ENCODE measurements at regions not wholly inside any gene's neighbourhood (a gene's known extent, or its start where the extent isn't known, plus 50 kb on each side); places are given as distances from the start of the nearest gene placed in this dataset.

DNA sequence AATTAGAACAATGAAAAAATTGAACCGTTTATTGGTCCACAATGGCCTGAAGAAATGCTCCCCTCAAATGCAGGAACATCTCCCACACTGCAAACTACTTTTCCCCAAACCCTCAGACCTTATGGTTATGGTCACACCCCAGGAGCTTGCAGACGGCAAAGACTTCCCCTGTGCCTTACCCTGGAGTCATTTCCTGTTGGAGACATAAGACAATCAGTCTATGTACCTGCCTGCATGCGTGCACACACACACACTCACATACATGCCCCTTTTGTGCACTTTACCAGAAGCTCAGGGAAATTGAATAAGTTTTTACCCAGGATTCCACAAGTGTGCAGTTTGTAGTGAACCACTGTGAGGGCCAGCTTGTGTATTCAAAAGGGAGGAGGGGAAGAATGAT is 281.9 kb upstream of the CELF4 start (continued):
- TF ChIP-seq CHD1 (IDR thresholded peaks at IDR 0.05; ENCODE audit: low read depth, low read length): no peak
- no peak for TF ChIP-seq YY1 (IDR thresholded peaks at IDR 0.05; ENCODE audit: low read depth, low read length)
- no peak for TF ChIP-seq EZH2 (IDR thresholded peaks at IDR 0.05; ENCODE audit: low read depth, low read length, severe bottlenecking)
- TF ChIP-seq, protein P1, sequence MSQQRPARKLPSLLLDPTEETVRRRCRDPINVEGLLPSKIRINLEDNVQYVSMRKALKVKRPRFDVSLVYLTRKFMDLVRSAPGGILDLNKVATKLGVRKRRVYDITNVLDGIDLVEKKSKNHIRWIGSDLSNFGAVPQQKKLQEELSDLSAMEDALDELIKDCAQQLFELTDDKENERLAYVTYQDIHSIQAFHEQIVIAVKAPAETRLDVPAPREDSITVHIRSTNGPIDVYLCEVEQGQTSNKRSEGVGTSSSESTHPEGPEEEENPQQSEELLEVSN (IDR thresholded peaks at IDR 0.05): no peak
- TF ChIP-seq EP300 (IDR thresholded peaks at IDR 0.05; ENCODE audit: borderline replicate concordance in 1 of 2, low read depth in 2 of 2, low read length in 2 of 2): no peak
- no peak for TF ChIP-seq KDM1A (IDR thresholded peaks at IDR 0.05; ENCODE audit: borderline replicate concordance, low read length)
- TF ChIP-seq RNF2 (IDR thresholded peaks at IDR 0.05; ENCODE audit: borderline replicate concordance, low read depth, low read length, missing control alignments, poor library complexity, severe bottlenecking): no peak
- no peak for TF ChIP-seq NRF1 (IDR thresholded peaks at IDR 0.05; ENCODE audit: low read depth, low read length)
- TF ChIP-seq KDM5A (IDR thresholded peaks at IDR 0.05; ENCODE audit: low read length): no peak
- no peak for TF ChIP-seq CTBP2 (IDR thresholded peaks at IDR 0.05; ENCODE audit: borderline replicate concordance, insufficient read depth, insufficient read length, low read length)
- TF ChIP-seq SP1 (IDR thresholded peaks at IDR 0.05; ENCODE audit: low read depth, low read length): no peak
- TF ChIP-seq TEAD4 (IDR thresholded peaks at IDR 0.05; ENCODE audit: low read depth, low read length): no peak

Measured in H1 (cell line).